ENCODE measurements at regions not wholly inside any gene's neighbourhood (a gene's known extent, or its start where the extent isn't known, plus 50 kb on each side); places are given as distances from the start of the nearest gene placed in this dataset.
A peak's percentile ranks its signal among the peaks of the same experiment; 100 is the strongest.

DNA sequence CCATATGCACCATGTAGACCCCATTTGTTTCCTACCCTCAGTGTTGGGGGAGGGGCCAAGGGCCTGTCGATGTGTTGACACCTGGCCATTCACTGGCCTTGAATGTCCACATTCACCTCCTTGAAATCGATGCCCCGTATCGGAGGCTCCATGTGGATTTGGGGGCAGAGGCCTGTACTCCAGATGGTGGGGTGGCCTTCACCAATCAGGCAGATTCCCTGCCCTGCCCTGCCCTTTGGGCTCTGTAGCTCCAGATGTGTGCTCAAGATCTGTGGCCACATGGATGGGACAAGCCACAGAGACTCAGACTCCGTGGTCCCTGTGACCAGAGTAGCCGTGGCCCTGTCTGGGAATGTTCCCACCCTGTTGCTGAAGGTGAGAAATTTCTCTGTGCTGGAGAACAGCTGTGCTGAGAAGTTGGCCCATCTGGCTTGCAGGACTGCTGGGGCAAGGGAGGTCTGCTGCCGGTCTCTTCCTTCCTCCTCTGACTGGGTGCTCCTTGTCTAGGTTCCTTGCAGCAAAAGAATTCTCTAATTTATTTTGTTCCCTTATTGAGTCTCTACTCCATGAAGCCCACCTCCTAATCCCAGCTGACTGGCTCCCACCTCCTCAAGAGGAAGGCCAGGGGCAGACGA is 221.3 kb downstream of the SEC14L1 start:
- DNase-seq (ENCODE audit: extremely low read depth, low read depth, low spot score), result no peak

DNA sequence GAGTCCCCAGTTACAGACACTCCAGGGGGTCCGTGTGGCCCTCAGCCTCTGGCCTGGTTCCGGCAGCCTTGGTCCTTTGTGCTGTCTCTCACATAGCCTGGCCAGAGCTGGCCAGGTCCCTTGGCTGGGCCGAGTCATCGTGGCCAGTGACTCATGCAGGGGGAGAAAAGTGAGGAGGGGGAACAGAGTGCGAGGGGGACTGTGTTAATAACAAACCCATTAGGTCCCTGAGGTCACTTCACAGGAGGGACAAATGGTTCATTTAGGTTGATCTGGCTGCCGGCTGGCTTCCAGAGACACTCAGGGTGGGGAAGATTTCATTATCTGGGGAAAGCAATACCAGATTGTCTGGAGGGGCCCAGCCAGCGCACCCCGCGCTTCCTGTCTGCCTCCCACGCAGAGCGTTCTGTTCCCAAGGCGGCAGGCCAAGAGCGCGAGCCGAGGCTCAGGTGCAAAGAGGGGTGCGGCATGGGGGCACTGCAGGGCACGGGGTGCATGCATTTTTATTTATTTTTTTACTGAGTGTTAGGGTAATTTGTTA is 223.1 kb downstream of the SEC14L1 start:
- DNase-seq (ENCODE audit: extremely low read depth, low read depth, low spot score), result no peak

DNA sequence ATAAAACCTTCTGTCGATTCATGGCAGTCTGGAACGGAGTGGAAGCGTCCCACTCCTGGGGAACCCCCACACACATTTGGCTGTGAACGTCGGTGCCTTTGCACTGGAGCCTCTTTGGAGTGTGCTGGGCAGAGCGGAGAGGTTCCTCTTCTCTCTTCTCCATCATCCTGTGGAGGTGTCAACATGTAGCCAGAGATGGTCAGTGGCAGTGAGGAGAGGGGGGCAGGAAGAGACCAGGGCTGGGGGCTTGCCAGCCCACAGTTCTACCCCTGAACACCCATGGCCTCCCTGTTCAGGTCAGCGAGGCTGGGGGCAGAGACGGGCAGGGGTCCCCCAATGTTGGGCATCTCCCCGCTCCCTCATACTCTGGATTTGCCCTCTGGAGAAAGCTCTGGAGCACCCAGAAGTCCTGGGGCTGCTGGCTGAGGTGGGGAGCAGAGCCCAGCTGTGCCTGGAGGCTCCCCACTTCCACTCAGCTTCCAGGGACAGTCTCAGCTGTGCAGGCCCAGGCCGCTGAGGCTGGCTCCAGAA is 223.7 kb downstream of the SEC14L1 start:
- DNase-seq (ENCODE audit: extremely low read depth, low read depth, low spot score), result no peak

DNA sequence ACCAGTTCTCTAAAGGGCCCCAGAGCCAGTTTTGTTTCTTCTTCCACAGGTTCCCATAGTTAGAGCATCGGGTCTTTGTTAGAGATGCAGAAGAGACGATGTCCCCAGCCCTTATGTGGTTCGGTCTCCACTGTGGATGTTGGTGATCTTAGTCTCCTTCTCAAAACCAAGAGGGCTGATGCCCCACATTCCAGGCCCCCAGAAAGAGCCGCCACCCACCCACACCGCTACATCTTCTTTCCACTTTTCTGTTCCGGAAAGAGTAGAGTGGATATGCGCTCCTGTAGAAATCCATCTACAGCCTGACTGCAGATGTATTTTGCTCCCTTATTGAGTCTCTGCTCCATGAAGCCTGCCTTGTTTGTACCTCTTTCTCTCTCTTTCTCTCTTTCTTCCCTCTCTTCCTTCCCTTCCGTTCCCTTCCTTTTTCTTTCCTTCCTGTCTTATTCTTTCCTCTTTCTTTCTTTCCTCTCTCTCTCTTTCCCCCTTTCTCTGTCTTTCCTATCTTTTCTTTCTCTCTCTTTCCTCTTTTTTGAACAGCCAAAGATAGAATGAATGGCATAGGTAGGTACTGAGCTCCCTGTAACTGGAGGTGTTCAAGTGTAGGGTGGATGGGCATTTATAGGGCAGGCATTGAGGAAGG is 224.3 kb downstream of the SEC14L1 start:
- DNase-seq (ENCODE audit: extremely low read depth, low read depth, low spot score), result no peak

DNA sequence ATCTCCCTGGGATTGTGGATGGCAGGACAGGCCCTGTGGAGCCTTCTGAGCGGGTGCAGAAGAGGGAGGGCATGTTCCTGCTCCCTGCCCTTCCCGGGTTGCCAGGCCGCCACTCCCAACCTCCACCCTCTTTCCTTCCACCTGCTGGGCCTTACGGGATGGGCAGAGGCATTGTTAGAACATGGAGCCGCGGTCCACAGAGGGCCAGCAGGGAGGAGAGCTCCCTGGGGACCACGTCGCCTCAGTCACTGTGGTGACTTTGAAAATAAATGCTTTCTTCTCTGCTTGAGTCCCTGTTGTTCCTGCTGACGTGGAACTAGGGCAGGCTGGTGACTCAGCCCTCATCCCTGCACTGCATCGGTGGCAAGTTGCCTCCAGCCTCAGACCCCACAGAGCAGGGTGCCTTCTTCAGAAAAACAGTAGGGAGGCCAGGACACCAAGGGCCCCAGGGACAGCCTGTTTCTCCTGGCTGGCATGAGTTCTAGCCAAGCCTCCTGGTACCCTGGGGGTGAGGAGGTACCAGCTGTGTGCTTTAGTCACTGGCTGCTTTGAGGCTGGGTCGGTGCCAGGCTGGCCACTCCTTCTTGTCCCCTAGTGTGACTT is 224.9 kb downstream of the SEC14L1 start:
- no peak for DNase-seq (ENCODE audit: extremely low read depth, low read depth, low spot score)

DNA sequence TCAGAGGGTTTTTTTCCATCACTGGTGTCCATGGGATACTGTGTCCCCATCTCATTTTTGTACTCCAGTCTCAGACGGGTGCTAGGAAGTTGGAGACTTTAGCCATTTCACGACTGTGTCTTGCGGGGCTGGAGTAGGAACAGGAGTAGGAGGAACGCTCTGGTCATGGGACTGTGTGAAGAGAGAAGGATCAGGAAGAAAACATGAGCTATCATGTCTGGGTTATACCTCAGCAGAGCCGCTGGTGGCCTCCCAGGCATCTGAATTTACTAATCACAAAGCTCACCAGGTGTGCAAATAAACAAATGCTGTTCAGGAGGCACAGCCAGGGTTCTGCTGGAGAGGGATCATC is 225.4 kb downstream of the SEC14L1 start:
- DNase-seq (ENCODE audit: extremely low read depth, low read depth, low spot score), result no peak

DNA sequence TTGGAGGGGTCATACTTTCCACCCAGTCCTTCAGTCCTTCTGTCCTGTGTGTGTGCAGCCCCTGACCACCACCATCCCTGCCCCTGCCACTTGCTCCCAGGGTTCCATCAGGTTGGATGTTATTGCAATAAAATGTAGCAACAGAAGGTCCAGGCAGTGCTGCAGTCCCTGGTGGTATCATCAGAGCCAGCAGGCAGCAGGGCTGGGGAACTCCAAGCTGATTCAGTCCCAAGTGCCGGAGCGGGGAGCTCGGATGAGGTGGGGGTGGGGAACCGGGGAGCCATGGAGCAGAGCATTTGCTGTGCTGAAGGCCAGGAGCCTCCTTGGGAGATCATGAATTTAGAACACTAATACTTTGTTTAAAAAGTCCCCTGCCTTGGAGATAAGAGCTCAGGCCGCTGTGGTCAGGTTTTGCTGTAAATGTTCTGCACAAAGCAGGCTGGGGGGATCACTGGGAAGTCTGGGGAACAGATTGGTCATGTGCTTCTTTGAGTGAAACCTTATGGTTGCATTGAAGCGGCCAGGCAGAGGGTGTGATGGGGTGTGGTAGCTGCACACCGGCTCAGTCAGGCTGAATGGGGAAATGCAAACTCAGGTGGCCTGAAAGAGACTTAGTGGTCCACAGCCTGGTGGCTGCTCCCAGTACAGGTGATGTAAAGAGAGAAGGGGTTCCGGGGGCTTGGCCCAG is 225.9 kb downstream of the SEC14L1 start:
- DNase-seq (ENCODE audit: extremely low read depth, low read depth, low spot score), result no peak

DNA sequence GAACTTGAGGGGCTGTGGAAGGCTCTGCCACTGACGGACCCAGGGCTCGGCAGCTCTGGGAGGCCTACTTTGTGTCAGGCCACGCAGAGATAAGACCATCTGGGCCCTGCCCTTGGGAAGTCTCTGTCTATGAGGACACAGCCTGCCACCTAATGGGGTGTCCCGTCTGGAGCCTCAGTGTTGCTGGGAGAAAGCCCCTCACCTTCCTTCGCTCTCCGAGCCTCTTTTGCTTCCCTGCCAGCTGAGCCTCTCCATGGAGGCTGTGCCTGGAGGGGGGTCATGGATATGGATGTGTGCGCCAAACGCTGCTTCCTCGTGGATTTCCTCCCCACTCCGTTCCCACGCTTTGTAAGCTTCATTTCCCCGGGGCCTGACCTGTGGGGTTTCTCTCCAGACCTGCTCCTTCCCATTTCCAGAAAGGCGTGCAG is 228.8 kb downstream of the SEC14L1 start:
- no peak for DNase-seq (ENCODE audit: extremely low read depth, low read depth, low spot score)

DNA sequence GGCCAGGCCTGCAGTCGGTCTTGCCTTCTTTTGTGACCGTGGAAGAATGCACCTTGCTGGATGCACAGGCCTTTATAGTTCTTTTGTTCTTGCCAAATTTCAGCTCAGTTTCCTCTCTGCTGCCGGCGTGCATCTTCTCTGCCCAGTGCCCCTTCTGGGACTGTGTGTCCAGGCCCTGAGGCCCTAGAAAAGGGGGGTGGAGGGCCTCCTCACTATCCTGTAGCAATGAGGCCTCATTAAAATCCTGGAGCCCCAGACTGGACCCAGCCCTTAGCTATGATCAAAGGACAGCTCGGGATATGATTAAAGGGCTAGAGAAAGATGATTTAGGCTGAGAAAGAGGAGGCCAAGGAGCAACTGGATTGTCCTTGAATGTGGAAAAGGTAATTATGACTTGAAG is 229.8 kb downstream of the SEC14L1 start:
- no peak for DNase-seq (ENCODE audit: extremely low read depth, low read depth, low spot score)

DNA sequence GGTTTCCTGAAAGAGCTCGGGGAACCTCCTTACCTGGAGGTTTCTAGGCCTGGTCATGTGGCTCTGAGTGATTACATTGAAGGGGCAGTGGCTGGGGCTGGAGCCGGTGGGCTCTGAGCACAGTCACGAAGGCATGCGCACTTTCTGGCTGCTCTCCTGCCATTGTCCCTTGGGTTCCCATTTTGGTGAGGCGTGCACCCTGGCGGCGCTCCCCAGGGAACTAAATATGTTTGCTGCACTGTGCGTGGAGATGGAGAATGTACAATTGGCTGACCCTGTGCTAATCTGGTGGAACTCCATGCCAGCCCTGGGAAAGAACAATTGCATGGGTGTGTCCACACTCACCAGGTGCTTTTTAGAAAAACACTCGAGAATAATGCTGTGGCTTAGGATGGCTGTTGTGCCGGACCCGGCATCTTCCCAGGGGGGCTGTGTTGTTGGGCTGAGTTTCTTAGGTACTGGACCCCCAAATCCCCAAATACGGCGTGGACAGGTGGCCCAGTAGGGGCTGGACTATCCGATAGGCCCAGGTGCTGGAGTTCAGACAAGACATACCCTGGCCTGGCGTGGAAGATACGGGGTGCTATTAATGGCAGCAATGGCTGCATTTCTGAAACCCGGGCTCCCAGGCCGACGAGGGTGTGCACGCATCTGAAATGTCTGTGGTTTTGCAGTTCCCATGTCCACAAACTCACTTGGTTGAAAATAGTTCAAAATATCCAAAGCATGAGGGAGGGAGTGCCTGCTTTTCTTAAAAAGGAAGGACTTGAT is 230.5 kb downstream of the SEC14L1 start:
- no peak for DNase-seq (ENCODE audit: extremely low read depth, low read depth, low spot score)

DNA sequence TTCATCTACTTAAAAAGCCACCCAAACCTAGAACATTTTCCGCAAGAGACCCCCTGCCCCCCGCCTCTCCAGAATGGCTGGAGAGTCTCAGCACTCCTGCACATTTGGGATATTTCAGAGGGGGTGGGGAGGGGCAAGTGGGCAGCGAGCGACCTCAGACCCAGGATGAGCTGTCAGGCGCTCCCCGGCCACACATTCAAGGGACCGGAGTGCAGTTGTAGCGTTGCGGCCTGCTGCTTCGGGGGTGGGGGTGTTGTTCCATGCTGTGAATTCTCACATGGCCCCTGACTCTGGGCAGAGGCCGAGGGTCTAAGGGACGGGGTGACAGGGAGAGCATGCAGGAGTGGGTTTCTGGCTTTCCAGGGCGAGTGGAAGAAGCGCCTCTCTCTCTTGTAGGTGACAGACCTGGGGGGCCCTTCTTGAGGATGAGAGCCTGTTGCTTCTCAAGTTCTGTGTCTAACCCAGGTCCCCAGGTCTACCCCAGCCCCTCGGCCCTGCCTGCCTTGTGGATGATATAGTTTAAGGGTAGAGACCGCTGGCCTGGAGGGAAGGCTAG is 231.2 kb downstream of the SEC14L1 start:
- DNase-seq (ENCODE audit: extremely low read depth, low read depth, low spot score), result no peak

DNA sequence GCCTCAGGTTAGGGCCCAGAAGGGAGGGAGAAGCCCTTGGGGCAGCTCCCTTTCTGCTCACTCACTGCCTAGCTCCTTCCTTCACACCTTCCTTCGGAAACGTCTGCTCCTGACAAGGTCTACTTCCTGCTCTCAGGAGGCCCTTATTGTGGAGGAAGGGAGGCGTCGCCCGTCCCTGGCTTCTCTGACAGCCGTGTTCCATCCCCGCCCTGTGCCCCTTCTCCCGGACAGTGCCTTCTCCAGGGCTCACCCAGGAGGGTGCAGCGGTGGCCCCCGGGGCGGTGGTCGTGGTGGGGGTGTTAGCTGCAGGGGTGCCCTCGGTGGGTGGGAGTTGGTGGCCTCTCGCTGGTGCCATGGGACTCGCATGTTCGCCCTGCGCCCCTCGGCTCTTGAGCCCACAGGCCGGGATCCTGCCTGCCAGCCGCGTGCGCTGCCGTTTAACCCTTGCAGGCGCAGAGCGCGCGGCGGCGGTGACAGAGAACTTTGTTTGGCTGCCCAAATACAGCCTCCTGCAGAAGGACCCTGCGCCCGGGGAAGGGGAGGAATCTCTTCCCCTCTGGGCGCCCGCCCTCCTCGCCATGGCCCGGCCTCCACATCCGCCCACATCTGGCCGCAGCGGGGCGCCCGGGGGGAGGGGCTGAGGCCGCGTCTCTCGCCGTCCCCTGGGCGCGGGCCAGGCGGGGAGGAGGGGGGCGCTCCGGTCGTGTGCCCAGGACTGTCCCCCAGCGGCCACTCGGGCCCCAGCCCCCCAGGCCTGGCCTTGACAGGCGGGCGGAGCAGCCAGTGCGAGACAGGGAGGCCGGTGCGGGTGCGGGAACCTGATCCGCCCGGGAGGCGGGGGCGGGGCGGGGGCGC is 231.9 kb downstream of the SEC14L1 start:
- no peak for DNase-seq (ENCODE audit: extremely low read depth, low read depth, low spot score)

DNA sequence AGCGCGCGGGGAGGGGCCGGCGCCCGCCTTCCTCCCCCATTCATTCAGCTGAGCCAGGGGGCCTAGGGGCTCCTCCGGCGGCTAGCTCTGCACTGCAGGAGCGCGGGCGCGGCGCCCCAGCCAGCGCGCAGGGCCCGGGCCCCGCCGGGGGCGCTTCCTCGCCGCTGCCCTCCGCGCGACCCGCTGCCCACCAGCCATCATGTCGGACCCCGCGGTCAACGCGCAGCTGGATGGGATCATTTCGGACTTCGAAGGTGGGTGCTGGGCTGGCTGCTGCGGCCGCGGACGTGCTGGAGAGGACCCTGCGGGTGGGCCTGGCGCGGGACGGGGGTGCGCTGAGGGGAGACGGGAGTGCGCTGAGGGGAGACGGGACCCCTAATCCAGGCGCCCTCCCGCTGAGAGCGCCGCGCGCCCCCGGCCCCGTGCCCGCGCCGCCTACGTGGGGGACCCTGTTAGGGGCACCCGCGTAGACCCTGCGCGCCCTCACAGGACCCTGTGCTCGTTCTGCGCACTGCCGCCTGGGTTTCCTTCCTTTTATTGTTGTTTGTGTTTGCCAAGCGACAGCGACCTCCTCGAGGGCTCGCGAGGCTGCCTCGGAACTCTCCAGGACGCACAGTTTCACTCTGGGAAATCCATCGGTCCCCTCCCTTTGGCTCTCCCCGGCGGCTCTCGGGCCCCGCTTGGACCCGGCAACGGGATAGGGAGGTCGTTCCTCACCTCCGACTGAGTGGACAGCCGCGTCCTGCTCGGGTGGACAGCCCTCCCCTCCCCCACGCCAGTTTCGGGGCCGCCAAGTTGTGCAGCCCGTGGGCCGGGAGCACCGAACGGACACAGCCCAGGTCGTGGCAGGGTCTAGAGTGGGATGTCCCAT is 232.8 kb downstream of the SEC14L1 start:
- DNase-seq (ENCODE audit: extremely low read depth, low read depth, low spot score), result no peak

DNA sequence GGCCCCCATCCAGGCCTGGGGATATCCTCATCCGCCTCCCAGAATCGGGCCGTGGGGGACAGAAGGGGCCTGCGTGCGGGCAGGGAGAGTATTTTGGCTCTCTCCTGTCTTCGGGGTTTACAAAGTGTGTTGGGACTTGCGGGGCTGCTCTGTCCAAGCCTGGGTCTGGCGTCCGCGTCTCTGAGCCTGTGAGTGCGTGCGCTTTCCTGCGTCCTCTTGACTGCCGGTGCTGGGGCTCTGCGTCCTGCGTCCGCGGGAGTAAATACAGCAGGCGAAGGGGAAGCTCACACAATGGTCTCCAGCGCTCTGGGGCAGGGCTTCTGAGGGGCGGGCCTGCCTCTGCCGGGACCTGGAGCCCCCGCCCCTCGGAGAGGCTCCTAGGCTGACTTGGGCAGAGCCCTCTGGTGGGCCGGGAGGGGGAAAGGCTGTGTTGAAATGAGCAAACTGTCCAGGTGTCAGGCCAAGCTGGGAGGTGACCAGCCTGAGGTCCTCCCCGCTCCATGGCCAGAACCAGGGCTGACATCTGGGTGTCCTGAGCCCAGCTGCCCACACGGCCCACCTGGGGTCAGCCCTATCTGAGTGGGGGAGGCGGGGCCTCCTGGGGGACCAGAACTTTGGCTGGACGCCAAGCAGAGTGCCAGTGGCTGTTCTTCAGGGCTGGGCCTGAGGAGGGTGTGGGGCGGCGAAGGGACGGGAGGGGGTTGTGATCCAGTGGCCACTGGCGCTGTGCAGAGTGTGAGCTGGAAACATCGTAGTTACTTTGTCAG is 233.6 kb downstream of the SEC14L1 start:
- peak; percentile 41 for DNase-seq (ENCODE audit: extremely low read depth, low read depth, low spot score)

DNA sequence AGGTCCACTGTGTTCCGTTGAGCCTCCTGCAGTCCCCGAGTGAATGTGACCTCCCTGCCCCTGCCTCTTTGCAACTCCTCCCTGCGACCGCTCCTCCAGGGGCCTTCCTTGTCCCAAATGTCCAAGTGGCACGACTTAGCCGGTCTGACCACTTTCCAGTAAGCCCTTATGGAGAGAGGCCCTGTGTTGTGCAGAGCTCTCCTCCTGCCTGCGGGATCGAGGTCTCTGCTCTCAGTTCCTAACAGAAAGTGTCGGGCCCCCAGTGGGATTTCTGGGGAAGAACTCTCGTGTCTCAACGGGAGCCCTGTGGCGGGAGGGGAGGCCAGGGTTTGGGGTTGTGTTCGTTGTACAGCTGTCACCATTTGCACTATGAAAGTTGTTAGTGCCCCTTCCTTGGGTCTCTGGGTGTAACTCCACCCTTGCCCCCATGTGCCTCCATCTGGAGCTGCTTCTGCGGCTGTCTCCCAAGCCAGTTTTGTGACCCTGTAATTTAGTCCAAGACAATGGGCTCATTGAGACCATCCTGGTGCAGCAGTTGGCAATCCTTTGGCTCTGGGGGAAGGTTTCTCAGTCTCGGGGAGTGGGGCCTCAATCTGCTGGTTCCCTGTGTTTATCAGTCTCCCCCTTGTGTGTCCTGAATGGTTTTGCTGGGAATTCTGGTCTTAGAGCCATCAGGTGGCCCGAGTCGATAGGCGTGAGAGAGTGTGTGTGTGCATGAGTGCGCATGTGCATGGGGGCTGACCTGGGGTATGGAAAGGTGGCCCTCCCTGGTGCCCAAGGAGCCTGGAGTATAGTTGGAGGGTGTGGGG is 234.5 kb downstream of the SEC14L1 start:
- no peak for DNase-seq (ENCODE audit: extremely low read depth, low read depth, low spot score)

DNA sequence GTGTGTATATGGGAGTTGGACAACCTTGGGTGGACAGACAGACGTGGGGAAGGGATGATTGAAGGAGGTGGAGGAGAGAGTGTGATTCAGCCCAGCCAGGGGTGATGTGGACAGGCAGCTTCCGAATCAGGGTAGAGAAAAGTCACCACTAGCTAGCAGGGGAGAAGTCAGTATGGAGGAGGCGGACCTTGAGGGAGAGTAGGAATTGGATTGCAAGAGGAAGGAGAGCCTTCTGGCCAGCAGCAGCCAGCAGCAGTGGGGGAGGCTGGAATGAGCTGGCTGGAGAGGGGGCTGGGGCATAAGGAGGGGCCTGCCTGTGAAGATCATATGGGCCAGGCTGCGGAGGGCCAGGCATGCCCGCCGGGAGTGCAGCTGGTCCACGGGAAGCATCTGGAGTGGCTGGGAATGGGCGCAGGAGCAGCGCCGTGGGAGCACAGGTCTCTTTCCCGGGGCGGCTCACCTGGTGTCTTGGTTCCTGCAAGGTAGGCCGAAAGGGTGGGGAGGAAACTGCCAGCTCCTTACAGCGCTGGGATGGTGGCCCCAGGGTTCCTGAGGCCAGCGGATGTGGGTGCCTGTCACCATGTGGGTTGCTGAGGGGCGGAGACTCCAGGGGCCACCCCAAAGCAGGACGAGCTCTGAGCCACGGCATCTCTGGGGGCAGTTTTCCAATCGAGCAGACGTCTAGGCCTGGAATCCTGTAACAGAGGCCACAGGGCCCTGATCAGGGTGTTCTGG is 235.3 kb downstream of the SEC14L1 start:
- no peak for DNase-seq (ENCODE audit: extremely low read depth, low read depth, low spot score)

All from glomerular endothelial cell (primary cell).